GM21367 (cell line): ENCODE measurements at regions not wholly inside any gene's neighbourhood (a gene's known extent, or its start where the extent isn't known, plus 50 kb on each side); places are given as distances from the start of the nearest gene placed in this dataset.

Source experiments
- ATAC-seq: cut with Tn5 transposase; IDR thresholded peaks from one replicate; pipeline ENCODE4 v1.9.1; 2021; ENCODE audit not compliant: unreplicated experiment

GRCh38 chr3:31218082-31218481, 314.6 kb upstream of the STT3B start:
- no peak for ATAC-seq

GRCh38 chr3:31219131-31219843, 313.4 kb upstream of the STT3B start:
- ATAC-seq, result peak; percentile 63

- ATAC-seq, result no peak
These were observed 312.3 kb upstream of the STT3B start for GRCh38 chr3:31220431-31220830.

GRCh38 chr3:31223278-31223677, 309.4 kb upstream of the STT3B start:
- no peak for ATAC-seq

- ATAC-seq, result no peak
These were observed 307.8 kb upstream of the STT3B start for GRCh38 chr3:31224936-31225335.

GRCh38 chr3:31225923-31226322, 306.8 kb upstream of the STT3B start:
- no peak for ATAC-seq

GRCh38 chr3:31226346-31226745, 306.4 kb upstream of the STT3B start:
- no peak for ATAC-seq

- peak; percentile 40 for ATAC-seq
These were observed 305.6 kb upstream of the STT3B start for GRCh38 chr3:31227131-31227562.

- no peak for ATAC-seq
These were observed 302.1 kb upstream of the STT3B start for GRCh38 chr3:31230425-31231223.

DNA sequence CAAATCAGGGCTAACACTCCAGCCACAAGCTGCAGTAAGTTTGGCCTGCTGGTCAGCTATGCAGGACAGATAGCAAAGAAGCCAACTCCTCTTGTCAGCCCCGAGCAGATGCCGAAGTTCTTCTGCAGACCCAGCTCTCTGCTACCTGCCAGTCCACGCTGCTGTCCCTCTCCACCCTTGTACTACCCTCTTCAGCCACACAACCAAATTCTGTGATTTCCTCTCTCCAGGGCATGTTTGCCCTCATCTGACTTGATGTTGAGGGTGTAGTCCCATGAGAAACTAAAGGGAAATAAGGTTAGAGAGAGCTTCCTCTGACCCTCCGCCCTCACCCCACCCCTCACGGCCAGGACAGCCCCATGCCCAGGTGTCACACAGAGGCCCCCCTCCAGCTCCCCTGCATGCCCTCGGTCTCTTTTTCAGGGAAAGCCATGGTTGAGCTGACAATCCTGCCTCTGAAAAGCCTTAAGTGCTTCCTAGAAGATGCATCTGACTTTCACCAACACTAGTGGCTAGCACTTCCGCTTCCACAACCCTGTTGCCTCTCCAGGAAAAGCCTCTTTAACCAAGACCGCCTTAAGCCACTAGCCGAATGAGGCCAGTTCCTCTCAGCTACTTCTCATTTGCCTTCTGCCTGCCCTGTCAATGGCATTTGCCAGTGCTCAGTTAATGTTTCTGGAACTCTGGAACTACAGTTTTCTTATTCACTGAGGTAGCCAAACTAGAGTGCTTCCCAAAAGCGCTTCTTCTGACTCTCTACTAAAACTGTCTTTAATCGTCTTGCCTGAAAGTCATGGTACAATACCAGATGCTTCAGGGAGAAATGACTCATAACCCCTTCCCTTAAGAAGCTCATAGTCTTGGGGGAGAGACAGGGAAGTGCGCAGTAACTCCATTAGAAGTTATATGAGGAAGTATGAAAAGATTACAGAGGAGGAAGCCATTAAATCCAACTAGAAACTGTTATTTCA, 300.4 kb upstream of the STT3B start:
- peak; percentile 45 for ATAC-seq

- ATAC-seq, result no peak
These were observed 298.6 kb upstream of the STT3B start for GRCh38 chr3:31234145-31234544.

DNA sequence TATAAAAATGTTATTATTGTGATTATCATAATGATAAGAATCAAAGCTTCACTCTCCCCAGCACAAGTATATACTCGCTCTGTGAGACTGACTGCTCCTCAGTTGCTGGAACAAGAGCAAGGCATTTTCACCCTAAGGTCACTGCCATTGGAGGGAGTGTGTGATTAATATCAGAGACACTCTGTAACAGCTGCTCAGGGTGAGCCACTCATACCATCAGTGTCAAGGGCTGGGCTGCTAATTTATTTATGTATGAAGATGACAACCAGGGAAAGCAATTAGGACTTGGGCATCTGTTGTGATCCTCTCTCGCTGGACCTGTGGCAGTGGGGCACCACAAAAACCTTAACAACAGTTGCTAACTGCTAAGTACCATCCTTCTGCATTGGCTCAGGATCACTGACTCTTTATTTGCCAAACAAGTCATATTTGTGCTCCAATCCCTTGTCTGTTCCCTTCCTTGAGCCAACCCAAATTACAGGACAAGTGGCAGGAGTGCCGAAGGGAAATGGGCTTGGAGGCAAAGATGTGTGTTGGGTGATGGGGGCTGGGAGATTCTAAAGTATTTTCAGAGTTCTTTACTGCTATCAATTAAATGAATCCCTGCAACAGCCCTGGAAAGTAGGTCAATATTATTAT, 297.5 kb upstream of the STT3B start:
- ATAC-seq, result no peak

- ATAC-seq, result no peak
These were observed 294.8 kb upstream of the STT3B start for GRCh38 chr3:31237887-31238286.

DNA sequence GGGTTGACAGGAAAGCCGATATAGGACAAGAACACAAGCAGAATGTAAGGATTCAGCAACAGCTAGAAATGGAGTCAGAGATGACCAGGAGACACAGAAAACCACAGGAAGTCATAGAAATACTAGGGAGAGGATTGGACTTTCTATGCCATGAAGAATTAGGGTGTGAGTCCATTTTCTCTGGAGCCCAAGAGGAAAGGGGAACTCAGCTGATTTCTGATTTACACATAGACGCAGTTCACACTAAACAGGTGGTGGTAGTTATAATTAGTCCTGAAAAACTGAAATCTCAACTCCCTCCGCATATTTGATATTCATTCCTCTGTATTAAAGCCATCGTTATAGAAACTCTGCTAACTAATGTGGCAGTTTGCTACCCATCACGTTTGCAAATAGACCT, 292.7 kb upstream of the STT3B start:
- no peak for ATAC-seq

DNA sequence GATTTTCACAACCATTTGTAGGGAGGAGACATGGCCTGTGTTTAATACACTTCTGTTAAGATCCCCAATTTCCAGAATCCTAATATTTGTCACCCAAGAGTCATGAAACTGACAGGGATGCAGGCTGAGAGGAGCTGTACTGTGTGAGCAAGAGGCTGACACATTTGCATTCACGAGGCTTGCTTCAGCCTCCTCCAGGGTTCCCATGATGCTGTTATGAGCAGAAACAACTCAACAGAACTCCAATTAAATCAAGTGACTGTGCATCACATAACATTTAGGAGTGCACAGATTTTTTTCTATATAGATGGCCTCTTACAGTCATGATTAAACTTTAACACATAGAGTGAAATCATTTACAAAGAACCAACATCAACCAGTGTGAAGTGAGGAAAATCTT, 292.3 kb upstream of the STT3B start:
- no peak for ATAC-seq

DNA sequence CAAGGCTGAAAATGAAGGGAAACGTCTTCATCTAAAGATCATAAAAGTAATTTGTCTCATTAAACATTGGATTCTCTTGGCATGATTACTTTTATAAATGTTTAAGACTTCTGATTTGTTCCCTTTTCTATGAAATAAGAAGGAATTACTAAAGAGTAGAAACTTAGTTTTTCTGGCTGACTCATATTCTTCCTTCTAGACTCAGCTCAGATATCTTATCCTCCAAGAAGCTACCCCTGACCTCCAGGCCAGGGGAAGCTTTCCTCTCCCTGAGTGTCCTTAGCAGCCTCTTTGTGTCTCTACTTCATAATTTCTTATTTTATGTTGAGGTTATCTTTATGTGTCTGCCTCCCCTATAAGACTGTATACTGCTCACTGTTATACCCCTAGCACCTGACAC, 291.9 kb upstream of the STT3B start:
- ATAC-seq, result no peak

GRCh38 chr3:31241533-31241932, 291.2 kb upstream of the STT3B start:
- no peak for ATAC-seq

- peak; percentile 73 for ATAC-seq
These were observed 290.4 kb upstream of the STT3B start for GRCh38 chr3:31242026-31242960.

GRCh38 chr3:31244929-31245817, 287.6 kb upstream of the STT3B start:
- no peak for ATAC-seq
